NOMO-1 treated with DMSO at 0.1 percent for 48 hours (cell line): ENCODE measurements at regions not wholly inside any gene's neighbourhood (a gene's known extent, or its start where the extent isn't known, plus 50 kb on each side); places are given as distances from the start of the nearest gene placed in this dataset.
"Not testable (repeated sequence)": the region's sequence is repeated elsewhere in the genome, so short reads cannot be mapped to it uniquely, and the experiment has no call there.

ENCODE experiments used
- DNase-seq: peaks from one replicate; lab custom pipeline; 2025; ENCODE audit not compliant: unreplicated experiment; lab: John Stamatoyannopoulos, UW

- DNase-seq = no peak
Observed at GRCh38 chr12:73185403-73185802, 913.2 kb downstream of the TRHDE start.

GRCh38 chr12:73186272-73186671 lies 914.1 kb downstream of the TRHDE start:
- DNase-seq = no peak

- DNase-seq = no peak
Observed at GRCh38 chr12:73187765-73188164, 915.6 kb downstream of the TRHDE start.

- no peak for DNase-seq
Observed at GRCh38 chr12:73210548-73211204, 938.5 kb downstream of the TRHDE start.

- no peak for DNase-seq
Observed at GRCh38 chr12:73220951-73221350, 948.8 kb downstream of the TRHDE start.

GRCh38 chr12:73221398-73221797 lies 949.2 kb downstream of the TRHDE start:
- DNase-seq = no peak

- peak; percentile 7 for DNase-seq
Observed at GRCh38 chr12:73221836-73222235, 949.7 kb downstream of the TRHDE start.

- DNase-seq = no peak
Observed at GRCh38 chr12:73225371-73225937, 953.3 kb downstream of the TRHDE start.

- no peak for DNase-seq
Observed at GRCh38 chr12:73225941-73226340, 953.8 kb downstream of the TRHDE start.

GRCh38 chr12:73226593-73226992 lies 954.4 kb downstream of the TRHDE start:
- no peak for DNase-seq

GRCh38 chr12:73228828-73229227 lies 956.7 kb downstream of the TRHDE start:
- DNase-seq = not testable (repeated sequence)

GRCh38 chr12:73235387-73235786 lies 963.2 kb downstream of the TRHDE start:
- DNase-seq = no peak

- DNase-seq = no peak
Observed at GRCh38 chr12:73240110-73240509, 967.9 kb downstream of the TRHDE start.

GRCh38 chr12:73262788-73263381 lies 990.7 kb downstream of the TRHDE start:
- DNase-seq = no peak

- no peak for DNase-seq
Observed at GRCh38 chr12:73266206-73266605, 994.0 kb downstream of the TRHDE start.

- DNase-seq = no peak
Observed at GRCh38 chr12:73274976-73275375, 1002.8 kb downstream of the TRHDE start.

GRCh38 chr12:73277971-73278370 lies 1005.8 kb downstream of the TRHDE start:
- no peak for DNase-seq

GRCh38 chr12:73301530-73301929 lies 1029.4 kb downstream of the TRHDE start:
- DNase-seq = no peak

- DNase-seq = no peak
Observed at GRCh38 chr12:73307260-73307659, 1035.1 kb downstream of the TRHDE start.

GRCh38 chr12:73308079-73308478 lies 1035.9 kb downstream of the TRHDE start:
- no peak for DNase-seq

GRCh38 chr12:73308747-73309146 lies 1036.6 kb downstream of the TRHDE start:
- DNase-seq = no peak

- DNase-seq = no peak
Observed at GRCh38 chr12:73321319-73321718, 1049.1 kb downstream of the TRHDE start.

- no peak for DNase-seq
Observed at GRCh38 chr12:73321776-73322175, 1049.6 kb downstream of the TRHDE start.
